Sigmoid colon (tissue), 4 donors: ENCODE measurements at regions not wholly inside any gene's neighbourhood (a gene's known extent, or its start where the extent isn't known, plus 50 kb on each side); places are given as distances from the start of the nearest gene placed in this dataset.

Experiments used
- EP300 ChIP-seq, 4 donors: sonication (generic); formaldehyde crosslinking; IDR thresholded peaks; one replicate each; pipeline ENCODE4 v1.6.1; 2017; ENCODE audit warnings: antibody characterized with exemption in 4 of 4
- POLR2AphosphoS5 ChIP-seq, 4 donors: sonication (generic); formaldehyde crosslinking; IDR thresholded peaks; one replicate each; pipeline ENCODE4 v1.6.1; 2017; ENCODE audit warnings: antibody characterized with exemption in 4 of 4
- TF ChIP-seq, protein P1 (sequence below), 4 experiments: fragments of 450-650 bp in 3 of 4; fragments of 200-600 bp in 1 of 4; IDR thresholded peaks; one replicate each; pipeline ENCODE4 v1.5.1; 2016 to 2019; ENCODE audit warnings: antibody characterized with exemption in 4 of 4, mild to moderate bottlenecking in 3 of 4, moderate library complexity in 2 of 4

DNA sequence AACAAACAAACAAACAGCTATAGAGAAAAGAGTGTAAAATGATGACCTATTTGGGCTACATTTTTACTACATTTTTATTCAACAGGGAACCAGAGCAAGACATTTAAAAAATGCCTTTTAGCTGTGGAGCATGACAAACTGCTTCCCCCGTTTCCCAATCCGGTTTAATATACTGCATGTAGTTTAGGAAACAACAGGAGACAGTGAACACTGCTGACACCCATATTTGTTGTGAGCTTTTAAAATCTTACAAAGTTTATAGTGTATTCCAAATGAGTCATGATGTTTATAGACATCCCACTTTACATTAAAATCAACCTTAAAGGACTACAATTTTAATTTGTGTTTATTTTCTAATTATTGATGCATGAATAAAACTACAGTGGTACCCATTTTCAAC lies 1238.3 kb downstream of the TECRL start:
- TF ChIP-seq, protein P1, sequence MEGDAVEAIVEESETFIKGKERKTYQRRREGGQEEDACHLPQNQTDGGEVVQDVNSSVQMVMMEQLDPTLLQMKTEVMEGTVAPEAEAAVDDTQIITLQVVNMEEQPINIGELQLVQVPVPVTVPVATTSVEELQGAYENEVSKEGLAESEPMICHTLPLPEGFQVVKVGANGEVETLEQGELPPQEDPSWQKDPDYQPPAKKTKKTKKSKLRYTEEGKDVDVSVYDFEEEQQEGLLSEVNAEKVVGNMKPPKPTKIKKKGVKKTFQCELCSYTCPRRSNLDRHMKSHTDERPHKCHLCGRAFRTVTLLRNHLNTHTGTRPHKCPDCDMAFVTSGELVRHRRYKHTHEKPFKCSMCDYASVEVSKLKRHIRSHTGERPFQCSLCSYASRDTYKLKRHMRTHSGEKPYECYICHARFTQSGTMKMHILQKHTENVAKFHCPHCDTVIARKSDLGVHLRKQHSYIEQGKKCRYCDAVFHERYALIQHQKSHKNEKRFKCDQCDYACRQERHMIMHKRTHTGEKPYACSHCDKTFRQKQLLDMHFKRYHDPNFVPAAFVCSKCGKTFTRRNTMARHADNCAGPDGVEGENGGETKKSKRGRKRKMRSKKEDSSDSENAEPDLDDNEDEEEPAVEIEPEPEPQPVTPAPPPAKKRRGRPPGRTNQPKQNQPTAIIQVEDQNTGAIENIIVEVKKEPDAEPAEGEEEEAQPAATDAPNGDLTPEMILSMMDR (IDR thresholded peaks at IDR 0.05): no peak
- TF ChIP-seq POLR2AphosphoS5 (IDR thresholded peaks at IDR 0.05): no peak
- no peak for TF ChIP-seq EP300 (IDR thresholded peaks at IDR 0.05)
